ENCODE measurements at regions not wholly inside any gene's neighbourhood (a gene's known extent, or its start where the extent isn't known, plus 50 kb on each side); places are given as distances from the start of the nearest gene placed in this dataset.

DNA sequence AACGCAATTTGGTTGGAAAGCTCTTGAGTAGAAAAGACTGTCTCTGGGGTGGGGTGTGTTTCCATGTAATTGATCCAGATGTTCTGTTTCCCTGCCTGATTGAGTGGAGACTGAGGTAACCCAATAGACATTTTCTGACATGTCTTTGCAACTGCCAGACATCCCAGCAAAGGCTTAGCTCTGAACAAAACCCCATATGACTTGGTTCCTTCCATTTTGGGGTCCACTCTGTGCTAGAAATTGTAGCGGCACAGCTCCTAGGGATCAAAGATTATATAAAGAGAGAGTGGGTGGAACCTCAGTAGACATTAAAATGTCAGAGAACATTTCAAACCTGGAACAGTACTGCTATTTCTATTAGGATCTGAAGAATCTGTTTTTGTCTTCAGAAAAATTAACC is 189.3 kb downstream of the EDN1 start:
- Histone ChIP-seq H3K27me3 (no peaks in the 10 kb centered on the region), H3K27ac (no peak overlapping the region), H3K36me3 (no peaks in the 10 kb centered on the region), H3K4me3 (no peak overlapping the region), H3K9me3 (no peaks in the 10 kb centered on the region), H3K4me1 (peaks cover 0 to 14% (median 0%) of the 10 kb centered on the region in 3 donors)
- 93 to 100% methylated on average over 2 of the region's 2 CpGs for WGBS, 2 donors
- no peak for TF ChIP-seq POLR2A (IDR thresholded peaks at IDR 0.05)
- TF ChIP-seq, protein P1, sequence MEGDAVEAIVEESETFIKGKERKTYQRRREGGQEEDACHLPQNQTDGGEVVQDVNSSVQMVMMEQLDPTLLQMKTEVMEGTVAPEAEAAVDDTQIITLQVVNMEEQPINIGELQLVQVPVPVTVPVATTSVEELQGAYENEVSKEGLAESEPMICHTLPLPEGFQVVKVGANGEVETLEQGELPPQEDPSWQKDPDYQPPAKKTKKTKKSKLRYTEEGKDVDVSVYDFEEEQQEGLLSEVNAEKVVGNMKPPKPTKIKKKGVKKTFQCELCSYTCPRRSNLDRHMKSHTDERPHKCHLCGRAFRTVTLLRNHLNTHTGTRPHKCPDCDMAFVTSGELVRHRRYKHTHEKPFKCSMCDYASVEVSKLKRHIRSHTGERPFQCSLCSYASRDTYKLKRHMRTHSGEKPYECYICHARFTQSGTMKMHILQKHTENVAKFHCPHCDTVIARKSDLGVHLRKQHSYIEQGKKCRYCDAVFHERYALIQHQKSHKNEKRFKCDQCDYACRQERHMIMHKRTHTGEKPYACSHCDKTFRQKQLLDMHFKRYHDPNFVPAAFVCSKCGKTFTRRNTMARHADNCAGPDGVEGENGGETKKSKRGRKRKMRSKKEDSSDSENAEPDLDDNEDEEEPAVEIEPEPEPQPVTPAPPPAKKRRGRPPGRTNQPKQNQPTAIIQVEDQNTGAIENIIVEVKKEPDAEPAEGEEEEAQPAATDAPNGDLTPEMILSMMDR (IDR thresholded peaks at IDR 0.05): no peak
- no peak for DNase-seq
- intact Hi-C loops (cut with DNase I): no loop called here

DNA sequence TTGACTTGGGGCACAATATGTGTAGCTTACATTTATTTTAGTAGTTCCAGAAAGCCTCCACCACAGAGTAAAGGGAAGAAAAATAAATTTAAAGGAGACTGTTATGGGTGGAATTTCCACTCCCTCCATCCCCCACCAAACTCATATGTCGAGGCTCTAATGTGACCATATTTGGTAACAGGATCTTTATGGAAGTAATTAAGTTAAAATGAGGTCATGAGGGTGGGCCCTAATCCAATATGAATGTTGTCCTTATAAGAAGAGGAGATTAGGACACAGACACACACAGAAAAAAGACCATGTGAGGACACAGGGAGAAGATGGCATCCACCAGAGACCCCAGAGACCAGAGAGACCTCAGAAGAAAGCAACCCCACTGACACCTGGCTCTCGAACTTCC is 189.7 kb downstream of the EDN1 start:
- WGBS, 2 donors: 48 to 53% methylated on average over 2 of the region's 2 CpGs
- TF ChIP-seq, protein P1 (IDR thresholded peaks at IDR 0.05): no peak
- no peak for TF ChIP-seq POLR2A (IDR thresholded peaks at IDR 0.05)

DNA sequence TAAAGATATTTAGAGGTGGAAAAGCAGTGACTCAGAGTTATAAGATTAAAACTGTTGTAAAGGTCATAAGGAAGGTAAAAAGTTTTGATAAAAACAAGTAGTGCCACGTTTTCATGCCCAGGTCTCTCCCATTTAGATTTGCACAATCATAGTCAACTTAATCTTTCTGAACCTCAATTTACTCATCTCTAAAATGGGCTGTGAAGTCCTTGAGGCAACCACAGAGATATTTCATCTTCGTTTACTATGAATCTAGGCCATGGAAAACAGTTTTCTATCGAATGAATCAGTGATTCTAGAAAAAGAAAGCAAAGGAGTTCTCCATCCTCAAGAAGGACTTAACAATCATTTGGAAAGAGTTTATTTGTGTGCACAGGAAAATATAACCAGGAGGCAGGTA is 190.2 kb downstream of the EDN1 start:
- 66 to 71% methylated on average over 3 of the region's 3 CpGs for WGBS, 2 donors
- Histone ChIP-seq H3K9me3 (no peaks in the 10 kb centered on the region), H3K4me1 (peaks cover 0 to 19% (median 0%) of the 10 kb centered on the region in 3 donors), H3K4me3 (no peak overlapping the region), H3K27ac (no peak overlapping the region), H3K27me3 (no peaks in the 10 kb centered on the region), H3K36me3 (no peaks in the 10 kb centered on the region)
- no peak for TF ChIP-seq POLR2A (IDR thresholded peaks at IDR 0.05)
- TF ChIP-seq, protein P1 (IDR thresholded peaks at IDR 0.05): no peak
- DNase-seq: no peak
- intact Hi-C loops (cut with DNase I): no loop called here

More for the DNA sequence above, 189.7 kb downstream of the EDN1 start:
- Histone ChIP-seq H3K27me3 (no peaks in the 10 kb centered on the region), H3K27ac (no peak overlapping the region), H3K4me1 (peaks cover 0 to 14% (median 0%) of the 10 kb centered on the region in 3 donors), H3K36me3 (no peaks in the 10 kb centered on the region), H3K9me3 (no peaks in the 10 kb centered on the region), H3K4me3 (no peak overlapping the region)
- DNase-seq: no peak
- intact Hi-C loops (cut with DNase I): no loop called here

DNA sequence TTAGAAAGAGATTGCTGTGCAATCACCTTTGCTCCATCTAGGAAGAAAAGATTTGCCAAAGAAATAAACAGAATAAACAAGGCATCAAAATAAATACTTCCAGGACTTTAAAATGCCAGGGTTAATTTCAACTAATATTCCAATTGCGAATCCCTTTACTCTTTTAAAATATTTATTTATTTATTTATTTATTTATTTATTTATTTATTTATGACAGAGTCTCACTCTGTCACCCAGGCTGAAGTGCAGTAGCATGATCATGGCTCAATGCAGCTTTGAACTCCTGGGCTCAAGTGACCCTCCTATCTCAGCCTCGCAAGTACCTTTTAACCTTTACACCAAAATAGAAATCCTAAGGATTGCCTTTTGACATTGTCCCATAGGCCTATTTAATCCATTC is 191.1 kb downstream of the EDN1 start:
- H3K4me1 ChIP-seq: peaks cover 0 to 23% (median 0%) of the 10 kb centered on the region in 3 donors
- no peak overlapping the region for H3K4me3 ChIP-seq
- no peak for DNase-seq
- no peak for TF ChIP-seq POLR2A (IDR thresholded peaks at IDR 0.05)
- TF ChIP-seq, protein P1 (IDR thresholded peaks at IDR 0.05): no peak
- intact Hi-C loops (cut with DNase I): no loop called here
- H3K27ac ChIP-seq: no peak overlapping the region
- 94 to 95% methylated on average over 2 of the region's 2 CpGs for WGBS, 2 donors
- H3K27me3 ChIP-seq: no peaks in the 10 kb centered on the region
- no peaks in the 10 kb centered on the region for H3K9me3 ChIP-seq
- H3K36me3 ChIP-seq: no peaks in the 10 kb centered on the region

DNA sequence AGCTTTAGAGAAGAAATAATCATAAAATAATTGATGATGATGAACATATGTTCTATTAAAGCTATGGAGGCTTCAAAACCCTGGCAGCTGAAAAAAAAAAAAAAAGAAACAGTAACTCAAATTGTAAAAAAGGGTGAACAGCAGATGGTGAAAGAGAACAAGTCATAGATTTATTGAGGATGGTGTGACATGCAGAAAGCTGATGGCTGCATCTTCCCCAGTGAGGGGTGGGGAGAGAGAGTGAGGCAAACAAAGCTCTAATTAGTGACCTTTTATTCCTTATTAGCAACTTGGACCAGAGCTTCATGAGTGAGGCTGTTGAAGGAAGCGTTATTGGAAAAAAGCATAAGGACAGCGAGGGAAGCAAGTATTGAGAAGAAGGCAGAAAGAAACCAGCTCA is 191.7 kb downstream of the EDN1 start:
- no peak for DNase-seq
- Histone ChIP-seq H3K4me3 (no peak overlapping the region), H3K27me3 (no peaks in the 10 kb centered on the region), H3K9me3 (no peaks in the 10 kb centered on the region), H3K36me3 (no peaks in the 10 kb centered on the region), H3K4me1 (peaks cover 0 to 23% (median 0%) of the 10 kb centered on the region in 3 donors), H3K27ac (no peak overlapping the region)
- intact Hi-C loops (cut with DNase I): no loop called here
- WGBS, 2 donors: 91 to 94% methylated on average over 2 of the region's 2 CpGs
- no peak for TF ChIP-seq POLR2A (IDR thresholded peaks at IDR 0.05)

Measured in esophagus squamous epithelium (tissue), 5 donors.